GM18517 (cell line): ENCODE measurements at regions not wholly inside any gene's neighbourhood (a gene's known extent, or its start where the extent isn't known, plus 50 kb on each side); places are given as distances from the start of the nearest gene placed in this dataset.

Source experiments
- ATAC-seq: cut with Tn5 transposase; IDR thresholded peaks from one replicate; pipeline ENCODE4 v1.9.1; 2021; ENCODE audit warnings: mild to moderate bottlenecking, moderate library complexity; ENCODE audit not compliant: unreplicated experiment

DNA sequence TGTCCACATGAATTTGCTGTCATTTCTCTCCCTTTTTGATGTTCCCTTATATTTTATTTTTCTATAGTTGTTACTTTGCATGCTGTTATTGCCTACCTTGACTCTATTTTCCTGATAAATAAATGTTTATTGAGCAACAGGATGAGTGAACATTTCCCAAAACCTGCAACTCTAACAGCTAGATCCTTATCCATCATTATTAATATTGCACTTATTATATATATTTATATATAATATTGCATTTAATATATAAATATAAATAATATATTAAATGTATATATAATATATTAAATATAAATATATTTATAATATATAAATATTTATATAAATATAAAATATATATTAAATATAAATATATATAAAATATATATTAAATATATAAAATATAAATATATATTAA is 436.1 kb upstream of the MMADHC start:
- ATAC-seq = no peak

DNA sequence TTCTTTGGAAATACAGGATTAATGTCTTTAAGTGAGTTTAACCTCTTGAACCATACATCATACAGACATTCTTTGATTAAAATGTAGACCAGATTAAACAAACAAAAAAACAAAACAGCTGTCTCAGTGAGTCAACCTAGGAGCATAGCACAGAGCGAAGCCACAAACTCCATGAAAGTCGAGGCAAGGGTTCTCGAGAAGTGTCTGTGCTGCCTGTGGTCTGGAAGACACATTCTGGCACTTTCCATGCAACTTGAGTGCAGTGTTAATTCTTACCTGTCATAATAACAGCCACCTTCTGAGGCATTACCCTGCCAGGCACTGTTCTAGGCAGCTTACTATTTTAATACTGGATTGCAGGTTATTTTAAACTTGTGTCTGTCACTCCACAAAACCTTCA is 435.5 kb upstream of the MMADHC start:
- no peak for ATAC-seq

DNA sequence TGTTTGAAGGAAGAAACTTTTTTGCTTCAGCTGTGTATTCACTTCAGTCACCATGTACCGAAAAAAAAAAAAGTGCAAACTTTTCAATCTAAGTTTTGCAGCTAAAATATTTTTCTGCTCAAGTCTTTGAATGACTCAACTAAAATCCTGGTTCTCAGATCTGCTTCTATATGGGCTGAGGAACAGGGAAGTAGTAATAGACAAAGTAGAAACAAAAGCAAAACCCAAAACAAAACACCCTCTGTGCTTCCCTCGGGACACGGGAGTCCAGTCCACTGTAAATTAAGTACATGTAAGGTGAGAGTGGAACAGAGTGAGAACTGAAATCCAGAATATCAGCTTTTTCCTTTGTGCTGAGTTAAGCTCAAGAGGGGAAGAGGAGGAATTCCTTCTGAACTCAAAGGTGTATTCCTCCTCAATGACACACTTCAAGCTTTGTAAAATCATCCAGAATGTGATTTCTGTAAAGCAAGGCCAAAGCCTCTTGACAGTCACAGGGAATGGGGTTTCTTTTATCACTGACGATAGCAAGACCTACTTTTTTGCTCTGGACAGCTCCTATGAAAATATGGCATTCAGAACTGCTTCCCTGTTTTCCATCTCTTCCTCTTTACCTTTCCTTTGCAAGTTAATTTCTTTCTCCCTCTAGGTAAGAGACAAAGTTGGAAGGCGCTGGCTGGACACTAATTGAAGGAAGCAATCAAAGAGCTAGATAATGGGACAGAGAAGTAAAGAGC is 433.5 kb upstream of the MMADHC start:
- ATAC-seq = no peak

DNA sequence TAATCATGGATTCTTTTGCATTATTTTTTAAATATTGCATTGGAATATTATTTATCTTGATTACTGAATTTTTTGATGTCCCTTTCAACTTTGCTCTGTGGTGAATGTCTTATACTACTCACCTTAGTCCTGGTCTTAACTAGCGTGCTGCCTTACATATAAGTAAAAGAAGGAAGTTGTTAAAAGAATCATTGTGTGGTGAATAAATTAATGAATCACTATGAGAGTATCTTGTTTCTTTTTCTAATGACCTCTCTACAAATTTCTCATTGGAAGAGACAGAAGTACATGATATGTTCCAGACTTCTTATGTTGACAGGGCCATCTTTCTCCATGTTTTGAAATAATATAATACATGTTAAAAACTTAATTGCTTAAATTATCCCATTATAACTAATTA is 432.6 kb upstream of the MMADHC start:
- no peak for ATAC-seq

DNA sequence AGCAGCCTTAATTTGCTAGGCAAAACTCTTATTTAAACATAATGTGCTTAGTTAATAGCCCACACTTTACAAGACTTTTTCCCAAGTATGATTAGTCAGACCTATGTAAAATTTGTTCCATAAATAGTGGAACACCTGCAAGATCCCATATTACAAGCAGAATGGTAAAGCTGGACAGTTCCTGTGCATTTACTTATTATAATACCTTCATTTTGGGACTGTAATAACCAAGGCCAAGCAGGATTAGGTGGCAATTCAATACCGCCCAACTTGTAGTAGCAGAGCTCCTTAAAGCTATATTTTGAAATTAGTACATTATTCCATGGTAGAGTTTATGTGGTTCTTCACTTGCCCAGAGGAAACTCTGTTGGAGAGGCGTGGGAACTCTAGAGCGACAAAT is 431.5 kb upstream of the MMADHC start:
- ATAC-seq = no peak

DNA sequence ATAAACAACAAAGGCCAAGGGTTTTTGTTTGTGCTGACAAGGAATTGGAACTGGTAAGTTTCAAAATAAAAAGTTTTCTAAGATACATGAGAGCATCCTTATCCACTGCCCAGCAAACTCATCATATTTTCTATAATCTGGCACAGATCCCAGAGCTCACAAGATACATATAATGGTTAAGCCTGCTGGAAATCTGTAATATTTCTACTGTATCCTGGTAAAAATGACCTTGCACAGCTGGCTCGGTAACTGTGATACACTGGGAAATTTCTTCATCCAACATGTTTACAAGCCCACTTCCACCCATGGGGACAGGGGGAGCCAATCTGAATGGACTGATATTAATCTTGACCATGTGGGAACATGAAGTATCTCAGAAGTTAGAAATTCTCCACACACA is 425.4 kb upstream of the MMADHC start:
- ATAC-seq = no peak

DNA sequence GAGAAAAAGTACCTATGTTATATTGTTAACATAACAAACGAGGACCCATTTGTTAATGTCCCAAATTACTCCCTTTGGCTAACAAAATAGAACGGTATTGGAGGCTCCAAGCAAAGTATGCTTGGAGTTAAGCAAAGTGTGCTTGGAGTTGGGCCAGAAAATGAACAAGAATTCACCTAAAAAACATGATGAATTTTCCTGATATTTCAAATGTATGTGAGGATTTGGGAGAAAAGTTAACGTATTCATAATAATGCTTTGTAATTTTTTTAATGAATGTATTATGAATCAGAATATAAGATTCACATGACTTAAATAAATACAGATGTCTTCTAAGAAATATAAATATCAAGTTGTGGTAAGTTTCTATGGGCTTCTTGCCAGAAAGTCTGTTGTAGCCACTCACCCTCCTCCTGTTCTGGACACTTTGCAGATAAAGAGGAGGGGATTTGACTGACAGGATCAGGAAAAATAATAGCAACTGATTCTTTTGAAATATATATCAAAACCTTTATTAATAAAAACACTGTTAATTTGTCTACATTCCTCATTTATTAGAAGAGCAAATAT is 423.7 kb upstream of the MMADHC start:
- no peak for ATAC-seq

DNA sequence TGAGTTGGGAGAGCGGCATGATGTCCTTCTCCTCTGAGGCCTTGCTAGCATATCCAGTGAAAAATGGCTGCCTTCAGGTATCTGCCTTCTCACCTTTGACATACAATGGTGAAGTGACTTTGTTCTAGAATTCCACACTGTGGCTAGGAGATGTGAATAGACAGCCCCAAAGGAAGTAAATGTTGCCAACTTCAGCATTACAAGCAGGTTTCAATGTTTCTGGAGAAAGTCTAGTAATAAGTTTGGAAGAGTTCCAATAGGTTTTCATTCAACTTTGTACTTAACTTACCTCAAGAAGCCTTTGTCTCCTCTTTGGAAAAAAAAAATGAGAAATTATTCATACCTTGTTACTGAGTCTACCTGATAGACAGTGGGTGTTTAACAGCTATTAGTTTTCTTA is 421.3 kb upstream of the MMADHC start:
- no peak for ATAC-seq

DNA sequence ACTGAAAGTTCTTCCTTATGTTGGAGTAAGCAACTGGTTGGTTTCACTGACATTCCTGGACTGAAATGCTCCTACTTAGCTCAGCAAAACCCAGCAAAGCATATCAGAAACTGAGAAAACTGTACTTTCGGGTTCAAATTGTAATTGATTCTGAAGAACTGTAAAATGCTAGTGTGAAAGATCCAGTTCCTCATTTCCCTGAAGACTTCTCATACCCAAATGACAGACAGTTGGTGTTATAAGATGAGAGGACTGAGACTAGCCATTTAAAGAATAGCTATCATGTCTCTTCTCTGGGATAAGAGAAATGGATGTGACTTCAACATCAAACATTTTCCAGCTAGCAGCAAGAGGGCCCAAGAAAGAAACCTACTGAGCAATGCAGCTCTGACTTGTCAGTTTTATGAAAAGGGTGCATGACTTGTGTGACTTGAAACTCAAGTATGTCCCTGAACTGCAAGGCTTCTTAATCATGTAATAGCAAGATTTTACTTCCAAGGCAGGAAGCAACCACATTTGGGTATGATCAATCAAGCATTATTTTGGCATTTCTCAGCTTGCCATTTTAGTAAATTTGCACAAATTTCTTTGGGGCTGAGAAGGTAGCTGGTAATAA is 420.3 kb upstream of the MMADHC start:
- ATAC-seq = no peak

DNA sequence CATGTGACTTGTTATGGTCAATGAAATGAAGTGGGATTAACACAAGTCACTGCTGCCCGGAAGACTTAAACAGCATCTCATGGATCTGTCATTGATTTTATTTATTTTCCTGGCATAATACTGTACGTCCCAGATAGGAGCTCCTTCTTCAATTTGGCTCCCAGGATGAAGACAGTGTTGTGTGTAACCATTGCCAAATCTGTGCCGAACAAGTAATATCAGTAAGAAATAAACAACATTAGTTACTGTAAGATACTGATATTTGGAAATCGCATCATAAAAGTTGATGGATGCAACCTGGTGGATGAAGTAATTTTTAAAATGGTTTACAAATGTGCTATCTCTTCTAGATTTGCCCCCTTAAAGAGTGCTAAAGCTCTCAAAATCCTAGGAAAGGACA is 419.0 kb upstream of the MMADHC start:
- no peak for ATAC-seq

DNA sequence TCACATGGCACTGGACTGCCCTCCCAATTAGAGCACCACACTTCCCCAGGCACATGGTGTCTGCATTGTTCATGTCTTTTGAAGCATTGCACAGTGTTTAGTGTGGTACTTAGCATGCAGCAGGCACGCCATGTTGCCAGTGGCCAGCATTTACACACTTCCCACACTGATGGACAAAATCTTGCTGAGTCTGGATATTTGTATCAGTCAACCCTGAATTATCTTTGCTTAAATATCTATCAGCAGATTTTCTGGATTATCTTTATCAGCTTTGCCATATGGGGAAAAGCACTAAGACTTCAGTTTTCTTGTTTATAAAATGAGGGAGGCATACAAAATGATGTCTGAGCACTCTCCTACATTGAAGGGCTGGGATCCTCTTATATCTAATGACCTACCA is 416.0 kb upstream of the MMADHC start:
- ATAC-seq = no peak

DNA sequence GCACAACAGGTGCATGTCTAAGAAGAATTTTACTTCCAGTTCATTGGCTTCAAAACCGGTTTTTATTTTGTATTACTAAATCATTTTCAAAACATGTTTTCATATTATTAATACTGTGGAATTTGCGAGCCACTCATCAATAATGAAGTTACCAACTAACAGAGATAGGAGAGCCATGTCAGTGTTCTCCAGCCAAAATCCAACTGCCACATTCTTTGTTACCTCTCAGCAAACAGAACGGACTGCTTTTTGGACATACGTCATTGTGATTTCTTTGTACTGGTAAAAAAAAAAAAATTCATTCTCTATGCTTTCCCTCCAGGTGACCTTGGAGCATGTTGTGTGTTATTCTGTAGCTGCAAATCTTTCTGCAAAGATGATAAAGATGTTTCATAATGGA is 414.2 kb upstream of the MMADHC start:
- no peak for ATAC-seq

DNA sequence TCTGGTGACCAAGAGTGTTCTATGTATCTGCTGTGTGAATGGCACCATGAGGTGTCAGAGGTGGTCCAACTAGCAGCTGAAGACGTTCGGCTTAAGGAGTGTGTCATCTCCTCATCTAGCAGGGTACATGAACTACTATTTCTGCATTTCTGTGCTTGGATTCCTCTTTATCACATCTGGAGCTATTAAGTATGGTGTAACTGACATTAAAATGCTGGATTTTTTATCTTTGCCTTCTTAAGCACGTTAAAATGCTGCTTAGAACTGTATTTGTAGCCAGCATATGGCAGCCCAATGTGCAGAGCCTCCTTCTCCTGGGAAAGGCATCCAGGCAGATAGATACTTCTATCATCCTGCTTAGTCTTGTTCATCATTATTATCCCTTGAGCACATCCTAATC is 409.3 kb upstream of the MMADHC start:
- ATAC-seq = no peak

DNA sequence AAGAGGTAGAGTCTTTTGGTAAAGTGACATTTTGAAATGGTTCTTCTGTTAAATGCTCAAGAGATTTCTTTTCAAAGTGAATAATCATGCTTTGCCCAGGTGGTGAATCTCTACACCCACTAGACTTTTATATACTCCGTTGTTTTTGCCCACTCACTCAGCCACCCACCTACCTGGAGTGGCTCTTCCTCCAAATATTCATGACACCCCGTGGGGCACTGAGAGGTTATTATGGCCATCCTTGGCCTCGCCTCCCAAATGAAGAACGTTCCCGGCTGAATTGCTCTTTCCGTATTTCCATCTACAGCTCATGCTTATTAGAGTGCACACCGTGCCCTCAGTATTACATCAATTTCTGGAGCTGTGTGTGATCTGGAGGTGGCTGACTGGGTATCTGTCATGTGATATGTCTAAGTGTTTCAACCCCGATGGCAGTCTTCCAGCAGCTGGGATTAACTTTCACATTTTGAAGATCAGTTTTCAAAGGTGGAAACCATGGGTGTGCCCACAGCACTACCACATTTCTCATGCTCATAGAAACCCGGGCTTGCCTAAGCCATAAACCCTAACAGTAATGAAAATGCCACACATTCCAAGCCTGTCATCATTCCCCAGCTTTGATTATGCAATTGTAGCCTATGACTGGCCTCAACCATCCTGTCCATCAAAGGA is 406.6 kb upstream of the MMADHC start:
- ATAC-seq = no peak

DNA sequence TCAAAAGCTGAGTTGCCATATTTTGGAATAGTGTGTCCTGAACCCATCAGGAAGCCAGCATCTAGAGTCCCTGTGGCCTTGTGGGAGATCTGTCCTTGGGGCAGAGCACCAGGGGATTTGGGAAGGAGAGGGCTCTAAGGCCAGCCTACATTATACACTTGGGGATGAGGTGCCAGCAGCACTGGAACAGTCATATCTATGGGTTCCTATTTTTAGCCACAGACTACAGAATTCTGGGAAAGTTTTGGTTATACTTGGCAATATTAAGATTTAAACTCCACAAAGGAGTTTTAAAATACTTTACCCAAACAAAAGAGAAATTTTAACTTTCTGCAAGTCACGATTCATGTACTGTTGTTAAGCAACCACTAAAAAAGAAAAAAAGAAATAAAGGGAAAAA is 405.7 kb upstream of the MMADHC start:
- no peak for ATAC-seq

DNA sequence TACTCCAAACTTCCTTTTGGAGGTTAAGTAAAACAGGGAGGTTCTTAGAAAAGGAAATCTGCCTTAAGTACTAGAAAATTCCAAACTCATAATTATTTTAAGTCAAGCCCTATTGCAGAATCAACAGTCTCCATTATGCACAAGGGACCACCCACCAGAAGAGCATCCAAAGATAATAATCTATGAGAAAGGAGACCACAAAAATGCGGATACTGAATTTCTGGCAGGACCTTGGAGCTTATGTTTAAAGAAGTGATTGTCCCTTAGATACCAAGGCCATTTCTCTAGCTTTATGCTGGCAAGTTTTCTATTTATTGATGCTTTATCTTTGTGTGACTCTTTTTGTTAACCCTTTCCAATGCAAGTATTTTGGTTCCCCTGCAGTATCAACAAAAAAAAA is 404.0 kb upstream of the MMADHC start:
- no peak for ATAC-seq

DNA sequence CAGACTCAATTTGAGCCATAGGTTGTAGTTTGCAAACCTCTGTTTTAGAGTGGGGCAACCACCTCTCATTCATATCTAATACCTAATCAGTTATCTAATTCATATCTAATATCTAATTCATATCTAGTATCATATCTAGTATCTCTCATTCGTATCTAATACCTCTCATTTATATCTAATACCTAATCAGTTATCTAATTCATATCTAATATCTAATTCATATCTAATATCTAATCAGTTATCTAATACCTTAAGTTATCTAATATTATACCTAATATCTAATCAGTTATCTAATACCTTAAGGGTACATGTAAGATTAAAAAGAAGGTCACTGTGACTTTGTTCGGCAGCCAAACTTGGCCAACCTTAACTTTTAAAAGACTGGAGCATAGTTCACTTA is 403.4 kb upstream of the MMADHC start:
- no peak for ATAC-seq

DNA sequence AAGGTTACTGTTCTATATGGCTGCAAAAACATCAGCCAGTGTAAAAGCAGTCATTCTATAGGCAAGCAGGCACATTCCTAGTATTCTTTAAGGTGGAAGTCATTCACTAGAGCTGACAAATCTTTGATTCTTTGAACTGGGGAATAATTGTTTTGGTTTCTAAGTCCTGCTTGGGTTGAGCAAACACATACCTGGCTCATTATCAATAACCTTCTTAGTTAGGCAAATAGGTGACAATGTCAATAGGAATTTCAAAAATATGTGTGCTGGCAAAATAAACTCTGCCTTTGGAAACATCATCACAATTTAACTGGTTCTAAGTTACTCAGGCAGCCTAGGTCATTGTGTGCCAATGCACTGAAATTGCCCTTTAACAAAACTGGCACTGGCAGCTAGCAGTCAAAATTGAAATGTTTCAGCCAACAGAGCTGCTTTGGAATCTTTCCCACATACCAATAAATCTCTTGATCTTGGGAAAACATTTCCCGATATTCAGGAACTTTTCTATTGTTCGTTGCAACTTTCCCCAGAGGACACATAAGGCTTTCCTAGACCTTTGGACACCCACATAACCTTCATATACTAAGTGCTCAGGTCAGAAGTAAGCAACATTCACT is 402.0 kb upstream of the MMADHC start:
- ATAC-seq = no peak

DNA sequence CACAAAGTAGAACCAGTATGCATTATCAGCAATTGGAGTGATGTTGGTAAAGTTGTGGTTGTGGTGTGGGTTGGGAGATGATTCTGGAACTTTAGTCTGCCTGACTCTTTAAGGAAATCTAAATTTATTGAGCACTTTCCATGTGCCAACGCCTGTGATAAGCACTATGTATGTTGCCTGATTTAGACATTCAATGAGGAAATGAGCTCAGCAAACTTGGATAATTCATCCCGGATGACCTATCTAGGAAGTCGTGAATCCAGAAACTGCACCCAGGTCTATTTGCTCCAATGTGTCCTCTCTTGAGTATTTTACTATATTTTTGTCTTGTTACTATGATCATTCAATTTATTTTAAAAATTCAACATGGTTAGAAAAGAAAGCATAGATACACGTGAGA is 400.8 kb upstream of the MMADHC start:
- no peak for ATAC-seq

DNA sequence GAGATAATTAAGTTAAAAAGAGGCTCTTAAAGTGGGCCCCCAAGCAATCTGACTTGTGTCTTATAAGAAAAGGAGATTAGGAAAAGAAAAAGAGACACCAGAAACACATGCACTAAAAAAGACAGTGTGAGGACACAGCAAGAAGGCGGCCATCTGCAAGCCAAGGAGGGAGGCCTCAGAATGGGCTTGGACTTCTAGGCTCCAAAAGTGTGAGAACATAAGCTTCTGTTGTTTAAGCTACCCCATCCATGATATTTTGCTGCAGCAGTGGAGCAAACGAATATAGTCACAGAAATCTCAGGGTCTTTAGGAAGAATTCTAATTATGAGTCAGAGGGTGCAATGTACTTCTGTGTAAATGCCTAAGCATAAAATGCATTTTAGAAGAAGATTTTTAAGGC is 399.3 kb upstream of the MMADHC start:
- ATAC-seq = no peak

DNA sequence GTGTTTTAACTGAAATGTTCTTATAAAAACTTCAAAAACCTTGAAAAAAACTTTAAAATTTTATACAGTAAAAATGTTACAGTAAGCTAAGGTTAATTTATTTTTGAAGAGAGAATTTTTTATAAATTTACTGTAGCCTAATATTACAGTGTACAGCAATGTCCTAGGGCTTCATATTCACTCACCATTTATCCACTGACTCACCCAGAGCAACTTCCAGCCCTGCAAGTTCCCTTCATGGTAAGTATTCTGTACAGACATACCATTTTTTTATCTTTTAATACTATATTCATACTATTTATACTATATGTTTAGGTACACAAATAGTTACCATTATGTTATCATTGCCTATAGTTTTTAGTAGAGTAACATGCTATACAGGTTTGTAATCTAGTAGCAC is 396.7 kb upstream of the MMADHC start:
- no peak for ATAC-seq

DNA sequence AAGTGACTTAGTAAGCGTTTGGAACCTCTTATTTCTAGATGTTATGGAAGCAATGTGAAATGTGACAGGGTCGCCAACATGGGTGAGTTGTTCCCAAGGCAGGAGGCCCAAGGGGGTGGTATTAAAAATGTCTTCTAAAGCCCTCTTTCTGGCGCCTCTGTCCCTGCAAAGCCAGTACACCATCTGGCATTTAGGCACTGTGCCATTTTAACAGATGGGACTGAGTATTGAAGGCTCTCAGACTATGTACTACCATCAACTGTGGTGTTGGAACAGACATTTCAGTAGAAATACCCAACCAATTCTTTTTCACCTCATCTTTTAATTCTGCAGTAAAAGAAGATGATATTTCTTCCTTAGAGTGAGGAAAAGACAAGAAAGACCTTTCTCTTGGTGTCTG is 384.5 kb upstream of the MMADHC start:
- no peak for ATAC-seq
